ENCODE measurements at regions not wholly inside any gene's neighbourhood (a gene's known extent, or its start where the extent isn't known, plus 50 kb on each side); places are given as distances from the start of the nearest gene placed in this dataset.
"Not testable (repeated sequence)": the region's sequence is repeated elsewhere in the genome, so short reads cannot be mapped to it uniquely, and the experiment has no call there.

- H3K36me3 ChIP-seq = no peaks in the 10 kb centered on the region
- no peaks in the 10 kb centered on the region for H3K79me2 ChIP-seq (ENCODE audit: low read depth)
- no peaks in the 10 kb centered on the region for H3K4me1 ChIP-seq
- no peaks in the 10 kb centered on the region for H4K20me1 ChIP-seq (ENCODE audit: low read depth)
- Mint-ChIP-seq H3K9me3 (no peaks in the 10 kb centered on the region), H3K36me3 (no peaks in the 10 kb centered on the region), H3K27me3 (ENCODE audit: insufficient read depth, low read depth) (peaks cover 4% of the 10 kb centered on the region), H3K4me1 (peaks cover 13% of the 10 kb centered on the region), H3K4me3 (no peak overlapping the region), H3K27ac (no peak overlapping the region)
- H3K27me3 ChIP-seq = no peaks in the 10 kb centered on the region
- H3K27ac ChIP-seq = no peak overlapping the region
- H3F3A ChIP-seq (ENCODE audit: low read depth) = no peaks in the 10 kb centered on the region
- TF ChIP-seq EZH2 (IDR thresholded peaks at IDR 0.05) = no peak
- TF ChIP-seq EZH2phosphoT487 (IDR thresholded peaks at IDR 0.05) = no peak
- TF ChIP-seq, protein P1, sequence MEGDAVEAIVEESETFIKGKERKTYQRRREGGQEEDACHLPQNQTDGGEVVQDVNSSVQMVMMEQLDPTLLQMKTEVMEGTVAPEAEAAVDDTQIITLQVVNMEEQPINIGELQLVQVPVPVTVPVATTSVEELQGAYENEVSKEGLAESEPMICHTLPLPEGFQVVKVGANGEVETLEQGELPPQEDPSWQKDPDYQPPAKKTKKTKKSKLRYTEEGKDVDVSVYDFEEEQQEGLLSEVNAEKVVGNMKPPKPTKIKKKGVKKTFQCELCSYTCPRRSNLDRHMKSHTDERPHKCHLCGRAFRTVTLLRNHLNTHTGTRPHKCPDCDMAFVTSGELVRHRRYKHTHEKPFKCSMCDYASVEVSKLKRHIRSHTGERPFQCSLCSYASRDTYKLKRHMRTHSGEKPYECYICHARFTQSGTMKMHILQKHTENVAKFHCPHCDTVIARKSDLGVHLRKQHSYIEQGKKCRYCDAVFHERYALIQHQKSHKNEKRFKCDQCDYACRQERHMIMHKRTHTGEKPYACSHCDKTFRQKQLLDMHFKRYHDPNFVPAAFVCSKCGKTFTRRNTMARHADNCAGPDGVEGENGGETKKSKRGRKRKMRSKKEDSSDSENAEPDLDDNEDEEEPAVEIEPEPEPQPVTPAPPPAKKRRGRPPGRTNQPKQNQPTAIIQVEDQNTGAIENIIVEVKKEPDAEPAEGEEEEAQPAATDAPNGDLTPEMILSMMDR (IDR thresholded peaks at IDR 0.05) = no peak
- H2AFZ ChIP-seq (replicated peaks) = no peak overlapping the region
- H3K9ac ChIP-seq = no peak overlapping the region
- no peaks in the 10 kb centered on the region for H3K9me3 ChIP-seq (ENCODE audit: low read depth)
- DNase-seq (ENCODE audit: low spot score) = no peak
- no peak overlapping the region for H3K4me3 ChIP-seq
- no peak overlapping the region for H3K4me2 ChIP-seq
These were observed 245.7 kb downstream of the SP3 start for GRCh38 chr2:173719471-173719870.

- Mint-ChIP-seq H3K4me1 (peaks cover 9% of the 10 kb centered on the region), H3K9me3 (no peaks in the 10 kb centered on the region), H3K36me3 (no peaks in the 10 kb centered on the region), H3K27me3 (ENCODE audit: insufficient read depth, low read depth) (peaks cover 4% of the 10 kb centered on the region), H3K27ac (no peak overlapping the region), H3K4me3 (no peak overlapping the region)
- H4K20me1 ChIP-seq (ENCODE audit: low read depth) = no peaks in the 10 kb centered on the region
- no peak overlapping the region for H2AFZ ChIP-seq (replicated peaks)
- H3K27me3 ChIP-seq = no peaks in the 10 kb centered on the region
- no peak overlapping the region for H3K4me3 ChIP-seq
- H3K36me3 ChIP-seq = no peaks in the 10 kb centered on the region
- no peaks in the 10 kb centered on the region for H3F3A ChIP-seq (ENCODE audit: low read depth)
- TF ChIP-seq EZH2 (IDR thresholded peaks at IDR 0.05) (no peak), EZH2phosphoT487 (IDR thresholded peaks at IDR 0.05) (no peak)
- TF ChIP-seq, protein P1 (IDR thresholded peaks at IDR 0.05) = no peak
- no peak overlapping the region for H3K9ac ChIP-seq
- no peaks in the 10 kb centered on the region for H3K79me2 ChIP-seq (ENCODE audit: low read depth)
- H3K4me1 ChIP-seq = no peaks in the 10 kb centered on the region
- H3K9me3 ChIP-seq (ENCODE audit: low read depth) = no peaks in the 10 kb centered on the region
- H3K4me2 ChIP-seq = no peak overlapping the region
- no peak for DNase-seq (ENCODE audit: low spot score)
- H3K27ac ChIP-seq = no peak overlapping the region
These were observed 244.9 kb downstream of the SP3 start for GRCh38 chr2:173720306-173720705.

DNA sequence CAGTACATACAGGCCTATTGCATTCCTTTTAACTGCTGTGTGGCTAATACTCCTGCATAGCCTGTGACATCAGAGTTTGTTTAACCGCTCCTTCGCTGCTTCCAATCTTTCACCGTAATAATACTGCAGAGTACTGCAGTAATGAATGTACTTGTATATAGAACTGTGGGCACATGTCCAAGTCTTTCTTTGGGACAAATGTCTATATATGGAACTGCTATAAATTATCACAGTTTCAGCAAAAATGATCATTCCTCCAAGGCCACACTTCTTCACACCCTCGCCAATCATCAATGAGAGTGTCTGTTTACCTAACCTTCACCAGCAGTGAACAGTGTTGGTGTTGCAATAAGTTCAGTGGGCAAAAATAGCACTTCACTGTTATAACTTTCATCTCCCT is 230.4 kb downstream of the SP3 start:
- Mint-ChIP-seq H3K27me3 (ENCODE audit: insufficient read depth, low read depth) (no peaks in the 10 kb centered on the region), H3K9me3 (no peaks in the 10 kb centered on the region)

DNA sequence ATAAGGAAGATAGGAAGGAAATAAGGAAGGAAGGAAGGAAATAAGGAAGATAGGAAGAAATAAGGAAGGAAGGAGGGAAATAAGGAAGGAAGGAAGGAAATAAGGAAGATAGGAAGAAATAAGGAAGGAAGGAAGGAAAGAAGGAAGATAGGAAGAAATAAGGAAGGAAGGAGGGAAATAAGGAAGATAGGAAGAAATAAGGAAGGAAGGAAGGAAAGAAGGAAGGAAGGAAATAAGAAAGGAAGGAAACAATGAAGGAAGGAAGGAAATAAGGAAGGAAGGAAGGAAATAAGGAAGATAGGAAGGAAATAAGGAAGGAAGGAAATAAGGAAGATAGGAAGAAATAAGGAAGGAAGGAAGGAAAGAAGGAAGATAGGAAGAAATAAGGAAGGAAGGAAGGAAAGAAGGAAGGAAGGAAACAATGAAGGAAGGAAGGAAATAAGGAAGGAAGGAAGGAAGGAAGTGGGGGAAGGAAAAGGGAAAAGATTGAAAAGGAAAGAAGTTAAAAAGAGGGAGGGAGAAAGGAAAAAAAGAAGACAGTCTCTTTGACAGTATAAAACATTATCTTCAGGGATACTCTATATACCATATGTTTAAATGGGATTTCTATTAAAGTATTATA is 227.1 kb downstream of the SP3 start:
- H3K4me3 Mint-ChIP-seq; H3K9ac ChIP-seq; DNase-seq (ENCODE audit: low spot score); H3K27me3 Mint-ChIP-seq (ENCODE audit: insufficient read depth, low read depth); H3F3A ChIP-seq (ENCODE audit: low read depth); H3K4me1 Mint-ChIP-seq; H3K4me2 ChIP-seq; H3K9me3 ChIP-seq (ENCODE audit: low read depth); H3K4me1 ChIP-seq; H3K79me2 ChIP-seq (ENCODE audit: low read depth); H4K20me1 ChIP-seq (ENCODE audit: low read depth); H3K9me3 Mint-ChIP-seq; H2AFZ ChIP-seq (replicated peaks); H3K36me3 ChIP-seq; H3K27me3 ChIP-seq; H3K27ac ChIP-seq; H3K4me3 ChIP-seq; H3K27ac Mint-ChIP-seq; H3K36me3 Mint-ChIP-seq: not testable (repeated sequence)

More for the DNA sequence above, 230.4 kb downstream of the SP3 start:
- DNase-seq (ENCODE audit: low spot score) = no peak
- no peak overlapping the region for H3K27ac Mint-ChIP-seq
- no peaks in the 10 kb centered on the region for H3K4me1 Mint-ChIP-seq
- no peaks in the 10 kb centered on the region for H3K79me2 ChIP-seq (ENCODE audit: low read depth)
- H3K4me3 ChIP-seq = no peak overlapping the region
- H2AFZ ChIP-seq (replicated peaks) = no peak overlapping the region
- no peaks in the 10 kb centered on the region for H3K36me3 ChIP-seq
- no peaks in the 10 kb centered on the region for H4K20me1 ChIP-seq (ENCODE audit: low read depth)
- H3K4me3 Mint-ChIP-seq = no peak overlapping the region
- H3K27me3 ChIP-seq = no peaks in the 10 kb centered on the region
- H3K27ac ChIP-seq = no peak overlapping the region
- no peaks in the 10 kb centered on the region for H3F3A ChIP-seq (ENCODE audit: low read depth)
- H3K9me3 ChIP-seq (ENCODE audit: low read depth) = no peaks in the 10 kb centered on the region
- H3K36me3 Mint-ChIP-seq = no peaks in the 10 kb centered on the region
- H3K4me1 ChIP-seq = no peaks in the 10 kb centered on the region
- TF ChIP-seq, protein P1 (IDR thresholded peaks at IDR 0.05) = no peak
- no peak for TF ChIP-seq EZH2phosphoT487 (IDR thresholded peaks at IDR 0.05)
- no peak for TF ChIP-seq EZH2 (IDR thresholded peaks at IDR 0.05)
- no peak overlapping the region for H3K4me2 ChIP-seq
- no peak overlapping the region for H3K9ac ChIP-seq

All from neural progenitor cell (in vitro differentiated cells).